WTC11 (cell line): ENCODE measurements at regions not wholly inside any gene's neighbourhood (a gene's known extent, or its start where the extent isn't known, plus 50 kb on each side); places are given as distances from the start of the nearest gene placed in this dataset.

Experiments
- ATAC-seq: fragments of 200-7000 bp; cut with Tn5 transposase; 2 replicates; pipeline ENCODE4 v1.10.0; 2021; ENCODE audit warnings: mild to moderate bottlenecking, moderate library complexity
- CTCF ChIA-PET: fragments of 300-600 bp; sonication (Branson Sonifier 250); formaldehyde crosslinking; loops from one replicate; lab custom pipeline; 2021; ENCODE audit warnings: antibody characterized with exemption; lab: Charles Lee
- POLR2A ChIA-PET: fragments of 350-600 bp; sonication (Branson Sonifier 250); formaldehyde crosslinking; loops from one replicate; lab custom pipeline; 2021; ENCODE audit warnings: antibody characterized with exemption; lab: Charles Lee
- DNase-seq: peaks from one replicate; pipeline ENCODE4 v3.0.0; 2021; ENCODE audit warnings: low spot score
- H3K27ac Mint-ChIP-seq: 2 replicates; pipeline ENCODE4 v1.8.0; 2021; ENCODE audit warnings: mixed read lengths
- H3K27me3 Mint-ChIP-seq: 2 replicates; pipeline ENCODE4 v1.8.0; 2021; ENCODE audit warnings: low read depth, mild to moderate bottlenecking, moderate library complexity, mixed read lengths
- H3K36me3 Mint-ChIP-seq: 2 replicates; pipeline ENCODE4 v1.8.0; 2021; ENCODE audit warnings: mixed read lengths
- H3K4me1 Mint-ChIP-seq: 2 replicates; pipeline ENCODE4 v1.8.0; 2022; ENCODE audit warnings: mixed read lengths
- H3K4me3 Mint-ChIP-seq: 2 replicates; pipeline ENCODE4 v1.8.0; 2021; ENCODE audit warnings: mild to moderate bottlenecking, moderate library complexity, mixed read lengths
- H3K9me3 Mint-ChIP-seq: 2 replicates; pipeline ENCODE4 v1.8.0; 2021; ENCODE audit warnings: mixed read lengths
- ELF4 ChIP-seq: sonication (generic); formaldehyde crosslinking; IDR thresholded peaks from 2 replicates; pipeline ENCODE4 v1.8.1; 2022; ENCODE audit warnings: low read depth, mild to moderate bottlenecking, moderate library complexity, missing genetic modification reagents
- ETV6 ChIP-seq: sonication (generic); formaldehyde crosslinking; IDR thresholded peaks from 2 replicates; pipeline ENCODE4 v1.8.1; 2022; ENCODE audit warnings: mild to moderate bottlenecking, missing genetic modification reagents
- JAZF1 ChIP-seq: fragments of 250-450 bp; sonication (Bioruptor Pico); IDR thresholded peaks from 2 replicates; pipeline ENCODE4 v1.9.0; 2021; ENCODE audit warnings: moderate library complexity, mild to moderate bottlenecking, inconsistent platforms
- MXD4 ChIP-seq: fragments of 250-450 bp; sonication (Bioruptor Pico); IDR thresholded peaks from 2 replicates; pipeline ENCODE4 v1.8.0; 2021; ENCODE audit warnings: mild to moderate bottlenecking, moderate library complexity, borderline replicate concordance
- NFATC4 ChIP-seq: fragments of 250-450 bp; sonication (Bioruptor Pico); IDR thresholded peaks from 2 replicates; pipeline ENCODE4 v1.9.0; 2021; ENCODE audit warnings: mild to moderate bottlenecking
- NR1H2 ChIP-seq: sonication (generic); formaldehyde crosslinking; IDR thresholded peaks from 2 replicates; pipeline ENCODE4 v1.9.0; 2021; ENCODE audit warnings: mild to moderate bottlenecking, moderate library complexity, missing genetic modification reagents
- PRRX2 ChIP-seq: fragments of 250-450 bp; sonication (Bioruptor Pico); IDR thresholded peaks from 2 replicates; pipeline ENCODE4 v1.8.0; 2021; ENCODE audit warnings: mild to moderate bottlenecking
- RELA ChIP-seq: sonication (generic); formaldehyde crosslinking; IDR thresholded peaks from 2 replicates; pipeline ENCODE4 v1.8.1; 2022; ENCODE audit warnings: missing genetic modification reagents, mild to moderate bottlenecking, borderline replicate concordance
- SP1 ChIP-seq: sonication (generic); formaldehyde crosslinking; conservative IDR thresholded peaks from 2 replicates; pipeline ENCODE4 v1.8.1; 2022; ENCODE audit warnings: missing genetic modification reagents
- TCF7 ChIP-seq: sonication (generic); formaldehyde crosslinking; IDR thresholded peaks from 2 replicates; pipeline ENCODE4 v1.8.0; 2022; ENCODE audit warnings: mild to moderate bottlenecking, low read depth, missing genetic modification reagents, moderate library complexity
- ZNF121 ChIP-seq: sonication (generic); formaldehyde crosslinking; IDR thresholded peaks from 2 replicates; pipeline ENCODE4 v1.8.0; 2023; ENCODE audit warnings: missing genetic modification reagents
- ZNF219 ChIP-seq: sonication (generic); formaldehyde crosslinking; IDR thresholded peaks from 2 replicates; pipeline ENCODE4 v1.8.0; 2023; ENCODE audit warnings: missing genetic modification reagents, mild to moderate bottlenecking, borderline replicate concordance
- ZNF423 ChIP-seq: fragments of 250-450 bp; sonication (Bioruptor Pico); IDR thresholded peaks from 2 replicates; pipeline ENCODE4 v2.1.2; 2022; ENCODE audit warnings: mild to moderate bottlenecking, moderate library complexity
- TF ChIP-seq, protein P1 (sequence below): sonication (generic); formaldehyde crosslinking; IDR thresholded peaks from 2 replicates; pipeline ENCODE4 v1.8.1; 2023; ENCODE audit warnings: mild to moderate bottlenecking, missing genetic modification reagents, borderline replicate concordance
- TF ChIP-seq, protein P2 (sequence below): sonication (generic); formaldehyde crosslinking; IDR thresholded peaks from 2 replicates; pipeline ENCODE4 v1.8.1; 2023; ENCODE audit warnings: mild to moderate bottlenecking, missing genetic modification reagents, moderate library complexity
- TF ChIP-seq, protein P3 (sequence below): sonication (generic); formaldehyde crosslinking; IDR thresholded peaks from 2 replicates; pipeline ENCODE4 v1.8.1; 2023; ENCODE audit warnings: mild to moderate bottlenecking, moderate library complexity, missing genetic modification reagents

DNA sequence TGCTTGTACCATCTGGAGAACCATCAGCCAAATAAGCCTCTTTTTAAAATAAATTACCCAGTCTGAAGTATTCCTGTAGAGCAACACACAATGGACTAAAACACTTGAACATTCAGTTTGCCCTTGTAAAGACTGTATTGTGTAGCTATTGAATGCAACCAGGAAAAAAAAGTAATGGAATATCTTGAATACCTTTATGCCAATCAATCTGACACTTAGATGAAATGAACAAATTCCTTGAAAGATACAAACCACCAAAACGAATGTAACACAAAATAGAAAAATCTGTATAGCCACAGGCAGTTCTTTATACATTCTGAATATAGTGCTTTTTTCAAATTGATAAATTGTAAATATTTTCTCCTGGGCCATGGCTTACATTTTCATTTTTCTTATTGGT, 63.3 kb upstream of the KCNJ16 start (continued):
- TF ChIP-seq, protein P1, sequence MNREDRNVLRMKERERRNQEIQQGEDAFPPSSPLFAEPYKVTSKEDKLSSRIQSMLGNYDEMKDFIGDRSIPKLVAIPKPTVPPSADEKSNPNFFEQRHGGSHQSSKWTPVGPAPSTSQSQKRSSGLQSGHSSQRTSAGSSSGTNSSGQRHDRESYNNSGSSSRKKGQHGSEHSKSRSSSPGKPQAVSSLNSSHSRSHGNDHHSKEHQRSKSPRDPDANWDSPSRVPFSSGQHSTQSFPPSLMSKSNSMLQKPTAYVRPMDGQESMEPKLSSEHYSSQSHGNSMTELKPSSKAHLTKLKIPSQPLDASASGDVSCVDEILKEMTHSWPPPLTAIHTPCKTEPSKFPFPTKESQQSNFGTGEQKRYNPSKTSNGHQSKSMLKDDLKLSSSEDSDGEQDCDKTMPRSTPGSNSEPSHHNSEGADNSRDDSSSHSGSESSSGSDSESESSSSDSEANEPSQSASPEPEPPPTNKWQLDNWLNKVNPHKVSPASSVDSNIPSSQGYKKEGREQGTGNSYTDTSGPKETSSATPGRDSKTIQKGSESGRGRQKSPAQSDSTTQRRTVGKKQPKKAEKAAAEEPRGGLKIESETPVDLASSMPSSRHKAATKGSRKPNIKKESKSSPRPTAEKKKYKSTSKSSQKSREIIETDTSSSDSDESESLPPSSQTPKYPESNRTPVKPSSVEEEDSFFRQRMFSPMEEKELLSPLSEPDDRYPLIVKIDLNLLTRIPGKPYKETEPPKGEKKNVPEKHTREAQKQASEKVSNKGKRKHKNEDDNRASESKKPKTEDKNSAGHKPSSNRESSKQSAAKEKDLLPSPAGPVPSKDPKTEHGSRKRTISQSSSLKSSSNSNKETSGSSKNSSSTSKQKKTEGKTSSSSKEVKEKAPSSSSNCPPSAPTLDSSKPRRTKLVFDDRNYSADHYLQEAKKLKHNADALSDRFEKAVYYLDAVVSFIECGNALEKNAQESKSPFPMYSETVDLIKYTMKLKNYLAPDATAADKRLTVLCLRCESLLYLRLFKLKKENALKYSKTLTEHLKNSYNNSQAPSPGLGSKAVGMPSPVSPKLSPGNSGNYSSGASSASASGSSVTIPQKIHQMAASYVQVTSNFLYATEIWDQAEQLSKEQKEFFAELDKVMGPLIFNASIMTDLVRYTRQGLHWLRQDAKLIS (CRISPR knock-in tag), result no peak
- TF ChIP-seq SP1 (CRISPR knock-in tag), result no peak
- TF ChIP-seq, all 79 proteins: peak for 0

DNA sequence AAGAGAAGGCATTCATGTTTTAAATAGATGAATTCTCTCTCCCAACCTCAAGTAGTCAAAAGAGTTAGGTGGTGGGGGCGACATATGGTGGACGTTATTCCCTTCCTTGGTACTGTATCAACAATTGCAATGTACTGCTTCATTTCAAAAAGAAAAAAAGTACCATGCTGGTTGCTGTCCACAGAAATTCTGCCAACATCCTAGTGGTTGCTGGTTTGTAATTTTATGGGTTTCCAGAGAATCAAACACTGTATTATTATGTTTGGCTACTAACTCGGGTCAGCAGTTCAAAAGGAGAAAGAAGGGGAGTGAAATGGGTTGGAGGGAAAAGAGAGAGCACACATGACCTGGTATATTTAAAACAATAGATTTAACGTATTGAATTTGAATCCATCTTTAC, 61.1 kb upstream of the KCNJ16 start:
- CTCF ChIA-PET, result no interaction called here
- POLR2A ChIA-PET, result interaction anchor here (0.6 kb wide), 1 partner anchor 1067 kb away, joined by 3 read pairs; no protein-coding TSS in a partner anchor
- no peaks in the 10 kb centered on the region for H3K9me3 Mint-ChIP-seq
- no peaks in the 10 kb centered on the region for H3K36me3 Mint-ChIP-seq
- DNase-seq (no peak), ATAC-seq (no peak)
- no peak overlapping the region for H3K4me3 Mint-ChIP-seq
- no peak overlapping the region for H3K27ac Mint-ChIP-seq
- TF ChIP-seq, protein P2, sequence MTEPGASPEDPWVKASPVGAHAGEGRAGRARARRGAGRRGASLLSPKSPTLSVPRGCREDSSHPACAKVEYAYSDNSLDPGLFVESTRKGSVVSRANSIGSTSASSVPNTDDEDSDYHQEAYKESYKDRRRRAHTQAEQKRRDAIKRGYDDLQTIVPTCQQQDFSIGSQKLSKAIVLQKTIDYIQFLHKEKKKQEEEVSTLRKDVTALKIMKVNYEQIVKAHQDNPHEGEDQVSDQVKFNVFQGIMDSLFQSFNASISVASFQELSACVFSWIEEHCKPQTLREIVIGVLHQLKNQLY (CRISPR knock-in tag), result no peak
- TF ChIP-seq, protein P3, sequence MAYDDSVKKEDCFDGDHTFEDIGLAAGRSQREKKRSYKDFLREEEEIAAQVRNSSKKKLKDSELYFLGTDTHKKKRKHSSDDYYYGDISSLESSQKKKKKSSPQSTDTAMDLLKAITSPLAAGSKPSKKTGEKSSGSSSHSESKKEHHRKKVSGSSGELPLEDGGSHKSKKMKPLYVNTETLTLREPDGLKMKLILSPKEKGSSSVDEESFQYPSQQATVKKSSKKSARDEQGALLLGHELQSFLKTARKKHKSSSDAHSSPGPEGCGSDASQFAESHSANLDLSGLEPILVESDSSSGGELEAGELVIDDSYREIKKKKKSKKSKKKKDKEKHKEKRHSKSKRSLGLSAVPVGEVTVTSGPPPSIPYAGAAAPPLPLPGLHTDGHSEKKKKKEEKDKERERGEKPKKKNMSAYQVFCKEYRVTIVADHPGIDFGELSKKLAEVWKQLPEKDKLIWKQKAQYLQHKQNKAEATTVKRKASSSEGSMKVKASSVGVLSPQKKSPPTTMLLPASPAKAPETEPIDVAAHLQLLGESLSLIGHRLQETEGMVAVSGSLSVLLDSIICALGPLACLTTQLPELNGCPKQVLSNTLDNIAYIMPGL (CRISPR knock-in tag), result no peak
- no peak for TF ChIP-seq ELF4 (CRISPR knock-in tag)
- no peak for TF ChIP-seq ZNF423 (CRISPR knock-in tag)
- no peak for TF ChIP-seq NFATC4 (CRISPR knock-in tag)
- no peak for TF ChIP-seq TCF7 (CRISPR knock-in tag)
- no peak for TF ChIP-seq SP1 (CRISPR knock-in tag)
- TF ChIP-seq, protein P1 (CRISPR knock-in tag), result no peak
- TF ChIP-seq MXD4, result no peak
- TF ChIP-seq ZNF121, result no peak
- no peak for TF ChIP-seq PRRX2 (CRISPR knock-in tag)
- TF ChIP-seq JAZF1 (CRISPR knock-in tag), result no peak
- no peak for TF ChIP-seq NR1H2 (CRISPR knock-in tag)
- TF ChIP-seq ETV6 (CRISPR knock-in tag), result no peak
- TF ChIP-seq ZNF219 (CRISPR knock-in tag), result no peak
- no peak for TF ChIP-seq RELA (CRISPR knock-in tag)
- peaks cover 6% of the 10 kb centered on the region; the same call in 1 of the 2 replicates for H3K4me1 Mint-ChIP-seq
- H3K27me3 Mint-ChIP-seq, result no peaks in the 10 kb centered on the region
